ENCODE measurements at regions not wholly inside any gene's neighbourhood (a gene's known extent, or its start where the extent isn't known, plus 50 kb on each side); places are given as distances from the start of the nearest gene placed in this dataset.

DNA sequence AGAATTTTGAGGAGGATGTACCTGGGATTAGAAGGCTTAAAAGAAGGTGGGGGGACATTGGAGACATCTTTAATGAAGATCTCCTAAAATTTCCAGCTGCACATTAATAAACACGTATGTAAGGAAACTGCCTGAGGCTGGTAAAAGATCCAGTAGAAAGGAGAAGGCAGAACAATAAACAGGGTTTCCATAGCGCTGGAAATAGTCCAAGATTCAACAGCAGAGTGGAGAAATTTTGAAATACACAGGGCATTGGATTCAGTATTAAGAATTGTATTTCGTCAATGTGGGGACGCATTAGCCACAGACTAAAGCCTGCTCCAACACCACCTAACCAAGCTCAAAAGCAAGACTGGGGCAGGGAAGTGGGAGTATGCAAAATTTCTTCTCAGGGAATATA is 606.9 kb upstream of the NRXN1 start:
- TF ChIP-seq, protein P1, sequence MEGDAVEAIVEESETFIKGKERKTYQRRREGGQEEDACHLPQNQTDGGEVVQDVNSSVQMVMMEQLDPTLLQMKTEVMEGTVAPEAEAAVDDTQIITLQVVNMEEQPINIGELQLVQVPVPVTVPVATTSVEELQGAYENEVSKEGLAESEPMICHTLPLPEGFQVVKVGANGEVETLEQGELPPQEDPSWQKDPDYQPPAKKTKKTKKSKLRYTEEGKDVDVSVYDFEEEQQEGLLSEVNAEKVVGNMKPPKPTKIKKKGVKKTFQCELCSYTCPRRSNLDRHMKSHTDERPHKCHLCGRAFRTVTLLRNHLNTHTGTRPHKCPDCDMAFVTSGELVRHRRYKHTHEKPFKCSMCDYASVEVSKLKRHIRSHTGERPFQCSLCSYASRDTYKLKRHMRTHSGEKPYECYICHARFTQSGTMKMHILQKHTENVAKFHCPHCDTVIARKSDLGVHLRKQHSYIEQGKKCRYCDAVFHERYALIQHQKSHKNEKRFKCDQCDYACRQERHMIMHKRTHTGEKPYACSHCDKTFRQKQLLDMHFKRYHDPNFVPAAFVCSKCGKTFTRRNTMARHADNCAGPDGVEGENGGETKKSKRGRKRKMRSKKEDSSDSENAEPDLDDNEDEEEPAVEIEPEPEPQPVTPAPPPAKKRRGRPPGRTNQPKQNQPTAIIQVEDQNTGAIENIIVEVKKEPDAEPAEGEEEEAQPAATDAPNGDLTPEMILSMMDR (IDR thresholded peaks at IDR 0.05), result no peak
- TF ChIP-seq POLR2A (IDR thresholded peaks at IDR 0.05) (no peak), EP300 (IDR thresholded peaks at IDR 0.05) (no peak)
